Endodermal cell (in vitro differentiated cells): ENCODE measurements at regions not wholly inside any gene's neighbourhood (a gene's known extent, or its start where the extent isn't known, plus 50 kb on each side); places are given as distances from the start of the nearest gene placed in this dataset.

Experiments used
- DNase-seq: peaks from one replicate; pipeline ENCODE4 v3.0.0-alpha.2; 2017
- H3K27ac ChIP-seq: 2 replicates; pipeline ENCODE4 v1.5.1; 2013; ENCODE audit warnings: mild to moderate bottlenecking, low read depth, low read length, moderate library complexity
- H3K27me3 ChIP-seq: 2 replicates; pipeline ENCODE4 v1.6.1; 2013; ENCODE audit warnings: mild to moderate bottlenecking, low read length, moderate library complexity; ENCODE audit not compliant: insufficient read depth, control insufficient read depth, poor library complexity, severe bottlenecking
- H3K36me3 ChIP-seq: 2 replicates; pipeline ENCODE4 v1.7.0; 2013; ENCODE audit warnings: mild to moderate bottlenecking, low read length, moderate library complexity; ENCODE audit not compliant: control insufficient read depth, insufficient read depth
- H3K4me1 ChIP-seq: one replicate; pipeline ENCODE4 v1.7.0; 2013; ENCODE audit warnings: low read length; ENCODE audit not compliant: control insufficient read depth, insufficient read depth
- H3K4me3 ChIP-seq: 2 replicates; pipeline ENCODE4 v1.5.1; 2013; ENCODE audit warnings: mild to moderate bottlenecking, low read length, moderate library complexity
- H3K9ac ChIP-seq: 2 replicates; pipeline ENCODE4 v1.6.1; 2013; ENCODE audit warnings: mild to moderate bottlenecking, low read length, moderate library complexity; ENCODE audit not compliant: poor library complexity, severe bottlenecking; ENCODE audit errors: extremely low read depth
- H3K9me3 ChIP-seq: 2 replicates; pipeline ENCODE4 v1.6.1; 2013; ENCODE audit warnings: mild to moderate bottlenecking, low read length, moderate library complexity; ENCODE audit not compliant: control insufficient read depth
- H3K27ac Mint-ChIP-seq: 2 replicates; pipeline ENCODE4 v1.8.0; 2020; ENCODE audit warnings: mixed read lengths
- H3K27me3 Mint-ChIP-seq: 2 replicates; pipeline ENCODE4 v1.8.0; 2021; ENCODE audit warnings: mild to moderate bottlenecking, mixed read lengths; ENCODE audit not compliant: insufficient read depth
- H3K36me3 Mint-ChIP-seq: 2 replicates; pipeline ENCODE4 v1.8.0; 2020; ENCODE audit warnings: low read depth, mixed read lengths
- H3K4me1 Mint-ChIP-seq: 2 replicates; pipeline ENCODE4 v1.8.0; 2020; ENCODE audit warnings: mixed read lengths
- H3K4me3 Mint-ChIP-seq: 2 replicates; pipeline ENCODE4 v1.8.0; 2020; ENCODE audit warnings: mild to moderate bottlenecking, moderate library complexity, mixed read lengths
- H3K9me3 Mint-ChIP-seq: 2 replicates; pipeline ENCODE4 v1.8.0; 2020; ENCODE audit warnings: mild to moderate bottlenecking, mixed read lengths
- WGBS, 2 experiments: methylation state at CpG; one replicate each; pipeline versions ENCODE4 v1.1.5 to v1.1.7; 2013; ENCODE audit warnings: missing lambda C conversion rate in 2 of 2, mixed read lengths in 1 of 2; ENCODE audit not compliant: insufficient coverage in 1 of 2, insufficient read length in 1 of 2; 5-methylcytosine and 5-hydroxymethylcytosine counted together
- TF ChIP-seq, protein P1 (sequence below): fragments of 200-600 bp; sonication (generic); conservative IDR thresholded peaks from 2 replicates; pipeline ENCODE4 v1.5.0; 2021; ENCODE audit warnings: antibody characterized with exemption, mild to moderate bottlenecking

DNA sequence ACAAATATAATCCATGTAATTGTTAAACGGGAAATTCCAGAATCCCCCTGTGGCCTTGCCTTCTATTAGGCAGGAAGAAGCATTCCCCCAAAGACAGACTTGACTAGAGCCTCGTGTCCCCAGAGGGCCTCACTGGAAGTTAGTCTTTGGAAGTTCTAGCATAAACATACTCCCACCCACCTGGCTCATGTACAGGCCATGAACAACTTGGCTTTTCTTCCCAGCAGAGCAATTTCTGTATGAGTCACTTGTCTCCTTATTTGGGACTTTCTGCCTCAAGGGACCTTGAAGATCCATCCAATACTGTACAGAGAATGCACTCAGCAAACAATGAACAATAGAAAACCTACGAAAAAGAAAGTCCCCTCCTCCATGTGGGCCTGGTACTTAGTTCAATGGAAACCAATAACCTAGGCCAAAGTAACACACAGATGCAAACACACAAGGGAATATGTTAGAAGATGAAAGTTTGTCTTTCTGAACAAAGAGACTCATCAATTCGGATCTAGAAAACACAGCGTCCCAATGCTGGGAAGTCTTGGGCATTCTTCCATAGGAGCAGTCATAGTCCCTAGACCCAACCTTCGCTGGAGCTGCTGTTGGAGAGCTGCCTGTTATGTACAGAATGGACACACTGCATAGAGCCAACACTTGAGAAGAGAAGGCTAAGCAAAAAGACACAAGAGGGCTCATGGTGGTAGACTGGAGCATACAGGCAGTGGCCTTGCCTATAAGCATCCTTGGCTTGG, 303.5 kb downstream of the HRH4 start:
- H3K4me3 Mint-ChIP-seq = no peak overlapping the region
- 89 to 92% methylated on average over 6 of the region's 6 CpGs for WGBS, 2 experiments
- Histone ChIP-seq H3K36me3 (no peaks in the 10 kb centered on the region), H3K27me3 (no peaks in the 10 kb centered on the region), H3K9ac (no peak overlapping the region), H3K4me3 (no peak overlapping the region), H3K4me1 (no peaks in the 10 kb centered on the region), H3K9me3 (peaks cover 13% of the 10 kb centered on the region), H3K27ac (no peak overlapping the region)
- DNase-seq = no peak
- H3K9me3 Mint-ChIP-seq = peaks cover 22% of the 10 kb centered on the region
- TF ChIP-seq, protein P1, sequence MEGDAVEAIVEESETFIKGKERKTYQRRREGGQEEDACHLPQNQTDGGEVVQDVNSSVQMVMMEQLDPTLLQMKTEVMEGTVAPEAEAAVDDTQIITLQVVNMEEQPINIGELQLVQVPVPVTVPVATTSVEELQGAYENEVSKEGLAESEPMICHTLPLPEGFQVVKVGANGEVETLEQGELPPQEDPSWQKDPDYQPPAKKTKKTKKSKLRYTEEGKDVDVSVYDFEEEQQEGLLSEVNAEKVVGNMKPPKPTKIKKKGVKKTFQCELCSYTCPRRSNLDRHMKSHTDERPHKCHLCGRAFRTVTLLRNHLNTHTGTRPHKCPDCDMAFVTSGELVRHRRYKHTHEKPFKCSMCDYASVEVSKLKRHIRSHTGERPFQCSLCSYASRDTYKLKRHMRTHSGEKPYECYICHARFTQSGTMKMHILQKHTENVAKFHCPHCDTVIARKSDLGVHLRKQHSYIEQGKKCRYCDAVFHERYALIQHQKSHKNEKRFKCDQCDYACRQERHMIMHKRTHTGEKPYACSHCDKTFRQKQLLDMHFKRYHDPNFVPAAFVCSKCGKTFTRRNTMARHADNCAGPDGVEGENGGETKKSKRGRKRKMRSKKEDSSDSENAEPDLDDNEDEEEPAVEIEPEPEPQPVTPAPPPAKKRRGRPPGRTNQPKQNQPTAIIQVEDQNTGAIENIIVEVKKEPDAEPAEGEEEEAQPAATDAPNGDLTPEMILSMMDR = no peak
- no peak overlapping the region for H3K27ac Mint-ChIP-seq
- no peaks in the 10 kb centered on the region for H3K4me1 Mint-ChIP-seq
- H3K36me3 Mint-ChIP-seq = no peaks in the 10 kb centered on the region
- no peaks in the 10 kb centered on the region for H3K27me3 Mint-ChIP-seq

DNA sequence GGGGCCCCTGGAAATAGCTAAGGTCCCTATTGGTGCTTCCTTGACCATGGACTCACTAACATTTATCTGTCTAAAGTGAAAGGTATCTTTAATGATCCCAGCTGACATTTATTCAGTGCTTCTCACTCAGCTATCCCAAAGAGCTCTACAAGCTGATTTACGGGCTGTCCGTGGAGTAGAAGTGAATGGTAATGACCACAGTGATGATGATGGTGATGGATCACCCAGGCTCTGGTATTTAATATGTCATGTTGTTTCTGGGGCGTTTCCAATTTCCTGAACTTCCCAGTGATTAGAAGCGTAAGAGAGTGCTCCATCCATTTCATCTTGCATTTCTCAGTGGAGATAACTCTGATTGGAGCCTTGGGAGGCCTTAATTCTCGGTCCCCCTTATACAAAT, 304.3 kb downstream of the HRH4 start:
- H3K4me1 Mint-ChIP-seq = no peaks in the 10 kb centered on the region
- H3K27ac Mint-ChIP-seq = no peak overlapping the region
- no peak for DNase-seq
- H3K36me3 ChIP-seq = no peaks in the 10 kb centered on the region
- TF ChIP-seq, protein P1 = no peak
- no peak overlapping the region for H3K27ac ChIP-seq
- 90 to 96% methylated on average over 4 to 5 of the region's 5 CpGs for WGBS, 2 experiments
- no peaks in the 10 kb centered on the region for H3K4me1 ChIP-seq
- H3K9me3 Mint-ChIP-seq = peaks cover 23% of the 10 kb centered on the region
- H3K4me3 Mint-ChIP-seq = no peak overlapping the region
- H3K4me3 ChIP-seq = no peak overlapping the region
- no peaks in the 10 kb centered on the region for H3K27me3 ChIP-seq
- no peaks in the 10 kb centered on the region for H3K36me3 Mint-ChIP-seq
- H3K9ac ChIP-seq = no peak overlapping the region
- H3K9me3 ChIP-seq = peaks cover 13% of the 10 kb centered on the region
- no peaks in the 10 kb centered on the region for H3K27me3 Mint-ChIP-seq

DNA sequence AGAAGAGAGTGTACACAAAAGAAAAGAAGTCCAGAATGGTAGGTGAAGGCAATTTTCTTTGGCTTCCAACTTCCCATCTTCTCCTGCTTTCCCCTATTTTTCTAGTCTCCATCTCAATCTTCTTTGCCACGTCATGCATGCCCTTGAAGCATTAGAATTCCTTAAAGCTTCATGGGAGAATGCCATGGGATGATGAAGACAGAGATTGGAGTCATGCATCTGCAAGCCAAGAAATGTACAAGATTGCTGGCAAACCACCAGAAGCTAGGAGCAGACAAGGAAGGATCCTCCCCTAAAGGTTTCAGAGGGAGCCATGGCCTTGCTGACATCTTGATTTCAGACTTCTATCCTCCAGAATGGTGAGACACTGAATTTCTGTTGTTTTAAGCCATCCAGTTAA, 305.9 kb downstream of the HRH4 start:
- no peak overlapping the region for H3K4me3 ChIP-seq
- TF ChIP-seq, protein P1 = no peak
- no peaks in the 10 kb centered on the region for H3K27me3 ChIP-seq
- no peaks in the 10 kb centered on the region for H3K4me1 Mint-ChIP-seq
- H3K9me3 Mint-ChIP-seq = peaks cover 13% of the 10 kb centered on the region
- H3K4me3 Mint-ChIP-seq = no peak overlapping the region
- no peaks in the 10 kb centered on the region for H3K27me3 Mint-ChIP-seq
- H3K4me1 ChIP-seq = no peaks in the 10 kb centered on the region
- no peak overlapping the region for H3K9ac ChIP-seq
- no peaks in the 10 kb centered on the region for H3K36me3 ChIP-seq
- H3K27ac Mint-ChIP-seq = no peak overlapping the region
- 92% methylated on average over 1 of the region's 1 CpG; no CpG with 5 or more reads in 1 of the 2 experiments for WGBS, 2 experiments
- H3K27ac ChIP-seq = no peak overlapping the region
- H3K36me3 Mint-ChIP-seq = no peaks in the 10 kb centered on the region
- peaks cover 10% of the 10 kb centered on the region for H3K9me3 ChIP-seq
- no peak for DNase-seq
